PC-3 (cell line): ENCODE measurements at regions not wholly inside any gene's neighbourhood (a gene's known extent, or its start where the extent isn't known, plus 50 kb on each side); places are given as distances from the start of the nearest gene placed in this dataset.

ENCODE experiments used
- ATAC-seq: fragments of 200-7000 bp; cut with Tn5 transposase; 2 replicates; pipeline ENCODE4 v1.9.1; 2020; ENCODE audit warnings: mild to moderate bottlenecking, moderate library complexity
- BruUV-seq: library from RNA; stranded (reverse); fragments of 400-500 nt; replicated peaks from 2 replicates; lab custom pipeline; 2021; lab: Mats Ljungman, UMichigan
- CTCF ChIA-PET: fragments of 300-600 bp; sonication (Branson Sonifier 250); formaldehyde crosslinking; loops from one replicate; lab custom pipeline; 2022; ENCODE audit warnings: antibody characterized with exemption; lab: Charles Lee
- POLR2A ChIA-PET: fragments of 300-600 bp; sonication (Branson Sonifier 250); formaldehyde crosslinking; loops from one replicate; lab custom pipeline; 2022; ENCODE audit warnings: antibody characterized with exemption; ENCODE audit not compliant: unreplicated experiment; lab: Charles Lee
- DNase-seq: peaks from one replicate; pipeline ENCODE4 v3.0.0-alpha.2; 2015
- H2AFZ ChIP-seq: fragments of 300-600 bp; sonication (generic); 2 replicates; pipeline ENCODE4 v1.6.0; 2016; ENCODE audit warnings: antibody characterized with exemption, low read length
- H3F3A ChIP-seq: fragments of 300-600 bp; sonication (generic); one replicate; pipeline ENCODE4 v1.6.0; 2017; ENCODE audit warnings: antibody characterized with exemption, low read length, control low read depth, mild to moderate bottlenecking; ENCODE audit not compliant: unreplicated experiment
- H3K27ac ChIP-seq: fragments of 300-600 bp; sonication (generic); 2 replicates; pipeline ENCODE4 v1.5.1; 2016; ENCODE audit warnings: mild to moderate bottlenecking, low read length
- H3K27me3 ChIP-seq: fragments of 300-600 bp; sonication (generic); 2 replicates; pipeline ENCODE4 v1.6.1; 2016; ENCODE audit warnings: low read length, mixed read lengths
- H3K36me3 ChIP-seq: fragments of 300-600 bp; sonication (generic); 2 replicates; pipeline ENCODE4 v1.6.1; 2016; ENCODE audit warnings: low read depth, mixed run types, low read length, mixed read lengths
- H3K4me1 ChIP-seq: fragments of 300-600 bp; sonication (generic); 2 replicates; pipeline ENCODE4 v1.5.1; 2016; ENCODE audit warnings: low read length; ENCODE audit not compliant: insufficient read depth
- H3K4me2 ChIP-seq: fragments of 300-600 bp; sonication (generic); 2 replicates; pipeline ENCODE4 v1.6.0; 2016; ENCODE audit warnings: low read length
- H3K4me3 ChIP-seq: fragments of 300-600 bp; sonication (generic); 2 replicates; pipeline ENCODE4 v1.5.1; 2016; ENCODE audit warnings: mild to moderate bottlenecking, low read length, mixed read lengths
- H3K79me2 ChIP-seq: fragments of 300-600 bp; sonication (generic); 2 replicates; pipeline ENCODE4 v1.6.1; 2017; ENCODE audit warnings: low read length, mixed read lengths
- H3K9ac ChIP-seq: fragments of 300-600 bp; sonication (generic); 2 replicates; pipeline ENCODE4 v1.6.0; 2016; ENCODE audit warnings: mild to moderate bottlenecking, low read length
- H3K9me2 ChIP-seq: fragments of 300-600 bp; sonication (generic); replicated peaks from 2 replicates; pipeline ENCODE4 v1.6.1; 2016; ENCODE audit warnings: mixed run types, low read length, mixed read lengths
- H3K9me3 ChIP-seq: fragments of 300-600 bp; sonication (generic); 2 replicates; pipeline ENCODE4 v1.6.1; 2016; ENCODE audit warnings: low read length, mixed read lengths
- H4K20me1 ChIP-seq: fragments of 300-600 bp; sonication (generic); 2 replicates; pipeline ENCODE4 v1.6.1; 2016; ENCODE audit warnings: low read length, mixed read lengths
- CTCF ChIP-seq: fragments of 300-600 bp; sonication (generic); conservative IDR thresholded peaks from 2 replicates; pipeline ENCODE4 v1.5.1; 2017; ENCODE audit warnings: antibody characterized with exemption, low read depth, mild to moderate bottlenecking, low read length
- EZH2 ChIP-seq: fragments of 300-600 bp; sonication (generic); IDR thresholded peaks from one replicate; pipeline ENCODE4 v1.6.1; 2017; ENCODE audit warnings: antibody characterized with exemption, mild to moderate bottlenecking, low read length; ENCODE audit not compliant: unreplicated experiment
- EZH2phosphoT487 ChIP-seq: fragments of 300-600 bp; sonication (generic); IDR thresholded peaks from 2 replicates; pipeline ENCODE4 v1.6.1; 2018; ENCODE audit warnings: mild to moderate bottlenecking, antibody characterized with exemption, low read length, borderline replicate concordance
- intact Hi-C: fragments of 100-400 bp; cut with micrococcal nuclease; formaldehyde crosslinking; loops from 2 replicates; pipeline ENCODE4 v1.9.0; 2023

GRCh38 chr11:38159038-38159437, 1561.0 kb upstream of the RAG2 start:
- no peak for ATAC-seq
- no peak overlapping the region for H3K9ac ChIP-seq
- H3K9me3 ChIP-seq = no peaks in the 10 kb centered on the region
- no peaks in the 10 kb centered on the region for H3K36me3 ChIP-seq
- intact Hi-C loops = no loop called here
- H3K27me3 ChIP-seq = no peaks in the 10 kb centered on the region
- no TSS peak for BruUV-seq
- no peak overlapping the region for H3K4me3 ChIP-seq
- no peaks in the 10 kb centered on the region for H3K4me1 ChIP-seq
- no peak for DNase-seq
- H3K27ac ChIP-seq = no peak overlapping the region
- H4K20me1 ChIP-seq = no peaks in the 10 kb centered on the region
- CTCF ChIA-PET = no interaction called here
- no peak overlapping the region for H3K4me2 ChIP-seq
- H3K79me2 ChIP-seq = no peaks in the 10 kb centered on the region
- TF ChIP-seq EZH2phosphoT487 = no peak
- TF ChIP-seq CTCF = no peak
- no peak for TF ChIP-seq EZH2
- POLR2A ChIA-PET = no interaction called here
- H3K9me2 ChIP-seq = no peaks in the 10 kb centered on the region
- no peaks in the 10 kb centered on the region for H3F3A ChIP-seq
- no peak overlapping the region for H2AFZ ChIP-seq

GRCh38 chr11:38156495-38157146, 1558.6 kb upstream of the RAG2 start:
- no peak for TF ChIP-seq CTCF
- TF ChIP-seq EZH2phosphoT487 = no peak
- no peak for TF ChIP-seq EZH2
- POLR2A ChIA-PET = no interaction called here

GRCh38 chr11:38155856-38156255, 1557.8 kb upstream of the RAG2 start:
- Histone ChIP-seq H3K4me1 (no peaks in the 10 kb centered on the region), H3K27me3 (no peaks in the 10 kb centered on the region), H3K9me2 (no peaks in the 10 kb centered on the region), H2AFZ (no peak overlapping the region), H3K4me3 (no peak overlapping the region), H4K20me1 (no peaks in the 10 kb centered on the region), H3K79me2 (no peaks in the 10 kb centered on the region), H3K27ac (no peak overlapping the region), H3F3A (no peaks in the 10 kb centered on the region), H3K9me3 (no peaks in the 10 kb centered on the region), H3K9ac (no peak overlapping the region), H3K36me3 (no peaks in the 10 kb centered on the region), H3K4me2 (no peak overlapping the region)
- no TSS peak for BruUV-seq
- TF ChIP-seq EZH2phosphoT487 = no peak
- no peak for TF ChIP-seq EZH2
- no peak for TF ChIP-seq CTCF
- POLR2A ChIA-PET = no interaction called here
- no peak for DNase-seq
- CTCF ChIA-PET = no interaction called here
- intact Hi-C loops = no loop called here
- ATAC-seq = no peak

More at GRCh38 chr11:38156495-38157146, 1558.6 kb upstream of the RAG2 start:
- no peaks in the 10 kb centered on the region for H3K79me2 ChIP-seq
- DNase-seq (no peak), ATAC-seq (no peak)
- intact Hi-C loops = no loop called here
- CTCF ChIA-PET = no interaction called here
- H3K9me3 ChIP-seq = no peaks in the 10 kb centered on the region
- H4K20me1 ChIP-seq = no peaks in the 10 kb centered on the region
- no peaks in the 10 kb centered on the region for H3K4me1 ChIP-seq
- no peak overlapping the region for H3K4me3 ChIP-seq
- H3K9me2 ChIP-seq = no peaks in the 10 kb centered on the region
- H3K27ac ChIP-seq = no peak overlapping the region
- H3K9ac ChIP-seq = no peak overlapping the region
- no peak overlapping the region for H3K4me2 ChIP-seq
- no peak overlapping the region for H2AFZ ChIP-seq
- BruUV-seq = no TSS peak
- H3K27me3 ChIP-seq = no peaks in the 10 kb centered on the region
- H3K36me3 ChIP-seq = no peaks in the 10 kb centered on the region
- H3F3A ChIP-seq = no peaks in the 10 kb centered on the region
